Activated CD8-positive, alpha-beta T cell treated with anti-CD3 and anti-CD28 coated beads, Interleukin-2, amount 10 ng/mL, durations not matched to agents 7 days and 5 days (primary cell): ENCODE measurements at regions not wholly inside any gene's neighbourhood (a gene's known extent, or its start where the extent isn't known, plus 50 kb on each side); places are given as distances from the start of the nearest gene placed in this dataset.
A peak's percentile ranks its signal among the peaks of the same experiment; 100 is the strongest.

Experiments used
- ATAC-seq: fragments of 150-1000 bp; cut with Tn5 transposase; one replicate; pipeline ENCODE4 v1.10.0; 2021; ENCODE audit warnings: moderate library complexity
- CTCF ChIA-PET: fragments of 350-600 bp; sonication (Branson Sonifier 250); formaldehyde crosslinking; loops from one replicate; lab custom pipeline; 2021; ENCODE audit warnings: antibody characterized with exemption; lab: Charles Lee
- POLR2A ChIA-PET: fragments of 350-600 bp; sonication (Branson Sonifier 250); formaldehyde crosslinking; loops from one replicate; lab custom pipeline; 2021; ENCODE audit warnings: antibody characterized with exemption; lab: Charles Lee
- DNase-seq: peaks from one replicate; pipeline ENCODE4 v3.0.0-alpha.2; 2020
- H3K27ac Mint-ChIP-seq: one replicate; pipeline ENCODE4 v1.8.0; 2021; ENCODE audit warnings: mild to moderate bottlenecking, mixed read lengths
- H3K27me3 Mint-ChIP-seq: one replicate; pipeline ENCODE4 v1.8.0; 2021; ENCODE audit warnings: low read depth, mixed read lengths
- H3K36me3 Mint-ChIP-seq: one replicate; pipeline ENCODE4 v1.8.0; 2021; ENCODE audit warnings: low read depth, mixed read lengths
- H3K4me1 Mint-ChIP-seq: one replicate; pipeline ENCODE4 v1.8.0; 2021; ENCODE audit warnings: low read depth, mixed read lengths
- H3K4me3 Mint-ChIP-seq: one replicate; pipeline ENCODE4 v1.8.0; 2021; ENCODE audit warnings: mild to moderate bottlenecking, mixed read lengths
- H3K9me3 Mint-ChIP-seq: one replicate; pipeline ENCODE4 v1.8.0; 2022; ENCODE audit warnings: mixed read lengths; ENCODE audit not compliant: insufficient read depth

DNA sequence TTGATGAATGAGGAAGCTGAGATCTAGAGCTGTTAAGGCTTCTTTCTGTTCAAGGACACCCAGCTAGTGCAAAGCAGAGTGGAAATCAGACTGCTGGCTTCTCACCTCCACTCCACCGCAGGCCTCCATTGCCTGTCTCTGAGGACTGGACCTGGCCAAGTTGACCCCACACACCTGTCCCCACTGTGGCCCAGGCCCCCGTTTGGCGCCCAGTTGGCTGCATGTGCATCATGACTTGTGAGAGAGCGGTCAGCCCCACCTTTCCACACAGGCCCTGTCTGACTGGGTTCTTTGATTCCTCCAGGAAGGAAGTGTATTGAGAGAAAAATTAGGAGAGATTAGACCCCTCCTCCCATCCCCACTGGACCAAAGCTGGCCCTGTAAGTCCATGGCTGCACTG, 206.3 kb upstream of the TLE3 start:
- no peaks in the 10 kb centered on the region for H3K36me3 Mint-ChIP-seq
- peaks cover 12% of the 10 kb centered on the region for H3K27me3 Mint-ChIP-seq
- no peak overlapping the region for H3K27ac Mint-ChIP-seq
- no peak overlapping the region for H3K4me3 Mint-ChIP-seq
- no peaks in the 10 kb centered on the region for H3K9me3 Mint-ChIP-seq
- ChIA-PET POLR2A (no interaction called here), CTCF (no interaction called here)
- ATAC-seq (no peak), DNase-seq (no peak)
- peaks cover 36% of the 10 kb centered on the region for H3K4me1 Mint-ChIP-seq

GRCh38 chr15:70302360-70302759, 204.6 kb upstream of the TLE3 start:
- Mint-ChIP-seq H3K36me3 (no peaks in the 10 kb centered on the region), H3K27me3 (peaks cover 22% of the 10 kb centered on the region), H3K27ac (no peak overlapping the region), H3K9me3 (no peaks in the 10 kb centered on the region), H3K4me1 (peaks cover 23% of the 10 kb centered on the region), H3K4me3 (no peak overlapping the region)
- DNase-seq (no peak), ATAC-seq (no peak)
- POLR2A ChIA-PET, result no interaction called here
- CTCF ChIA-PET, result interaction anchor here (2.5 kb wide), 1 partner anchor 164 kb away, joined by 16 read pairs; no protein-coding TSS in a partner anchor

DNA sequence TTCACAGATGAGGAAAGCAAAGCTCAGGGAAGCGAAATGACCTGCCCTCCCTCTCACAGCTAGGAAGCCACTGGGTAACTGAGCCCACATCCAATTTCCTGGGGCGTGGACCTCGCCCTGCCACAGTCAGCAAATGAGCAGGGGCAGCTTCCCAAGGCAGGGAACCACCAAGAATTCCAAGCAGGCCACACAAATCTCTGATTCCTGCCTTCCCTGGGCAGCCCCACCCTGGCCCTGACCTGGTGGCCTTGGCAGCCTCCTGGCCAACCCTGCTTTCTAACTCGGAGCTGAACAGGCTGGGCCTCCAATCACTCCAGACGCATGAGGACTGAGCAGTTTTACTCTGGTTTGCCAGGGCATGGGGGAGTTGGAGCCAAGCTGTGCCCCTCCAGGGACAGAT, 203.7 kb upstream of the TLE3 start:
- H3K36me3 Mint-ChIP-seq, result no peaks in the 10 kb centered on the region
- peaks cover 18% of the 10 kb centered on the region for H3K4me1 Mint-ChIP-seq
- ChIA-PET POLR2A (interaction anchor here (0.9 to 1.2 kb wide), 2 partner anchors 191 to 204 kb away, joined by 3 to 4 read pairs; partner anchors contain the start of gene TLE3), CTCF (interaction anchor here (1.2 to 2.5 kb wide), 2 partner anchors 14 to 165 kb away, joined by 4 to 16 read pairs; no protein-coding TSS in a partner anchor)
- H3K27me3 Mint-ChIP-seq, result peaks cover 26% of the 10 kb centered on the region
- H3K4me3 Mint-ChIP-seq, result no peak overlapping the region
- H3K9me3 Mint-ChIP-seq, result no peaks in the 10 kb centered on the region
- H3K27ac Mint-ChIP-seq, result no peak overlapping the region
- ATAC-seq, result no peak
- no peak for DNase-seq

DNA sequence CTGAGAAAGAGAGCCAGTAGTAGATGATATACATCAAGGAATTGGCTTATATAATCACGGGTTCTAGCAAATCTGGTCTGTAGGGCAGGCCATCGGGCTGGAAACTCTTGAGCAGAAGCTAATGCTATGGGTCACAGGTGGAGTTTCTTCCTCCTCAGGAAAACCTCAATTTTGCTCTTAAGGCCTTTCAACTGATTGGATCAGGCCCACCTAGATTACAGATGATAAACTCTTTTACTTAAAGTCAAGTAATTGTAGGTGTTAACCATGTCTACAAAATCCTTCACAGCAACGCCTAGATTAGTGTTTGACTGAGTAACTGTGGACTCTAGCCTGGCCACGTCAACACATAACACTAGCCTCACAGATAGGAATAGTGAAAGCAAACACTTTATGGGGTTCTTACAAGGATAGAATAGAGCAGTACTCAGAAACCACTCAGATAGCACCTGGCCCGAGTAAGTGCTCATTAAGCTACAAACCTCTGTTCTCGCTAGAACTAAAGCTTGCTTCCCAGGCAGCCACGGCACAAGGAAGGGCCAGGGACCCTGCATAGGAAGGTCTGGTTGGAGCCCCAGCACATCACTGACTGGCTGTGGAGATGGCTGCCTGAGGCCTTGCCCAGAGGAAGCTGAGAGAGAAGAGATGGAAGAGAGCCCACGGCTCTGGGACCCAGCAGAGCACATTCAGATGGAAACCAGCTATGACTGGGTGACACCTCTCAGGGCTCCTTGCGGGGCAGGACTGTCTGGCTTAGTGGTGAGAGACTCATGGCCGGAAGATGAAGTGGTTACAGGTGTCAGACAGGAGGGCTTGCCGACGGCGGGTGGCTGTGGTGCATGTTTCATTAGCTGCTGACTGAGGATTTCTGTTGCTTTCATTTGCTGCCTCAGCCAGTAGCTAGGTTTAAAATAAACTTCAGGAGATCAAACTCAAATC, 202.5 kb upstream of the TLE3 start:
- ChIA-PET POLR2A (interaction anchor here (0.9 to 1.4 kb wide), 3 partner anchors 41 to 204 kb away, joined by 3 read pairs; partner anchors contain the start of gene TLE3), CTCF (interaction anchor here (0.7 to 2.5 kb wide), 8 partner anchors 15 to 824 kb away, joined by 3 to 16 read pairs (median 3); no protein-coding TSS in a partner anchor)
- H3K4me1 Mint-ChIP-seq, result peaks cover 18% of the 10 kb centered on the region
- H3K27ac Mint-ChIP-seq, result peak overlapping the region; percentile 44
- peak; percentile 99 for ATAC-seq
- peak; percentile 90 for DNase-seq
- peaks cover 31% of the 10 kb centered on the region for H3K27me3 Mint-ChIP-seq
- H3K9me3 Mint-ChIP-seq, result no peaks in the 10 kb centered on the region
- no peaks in the 10 kb centered on the region for H3K36me3 Mint-ChIP-seq
- H3K4me3 Mint-ChIP-seq, result no peak overlapping the region

- no peaks in the 10 kb centered on the region for H3K36me3 Mint-ChIP-seq
- peaks cover 18% of the 10 kb centered on the region for H3K4me1 Mint-ChIP-seq
- CTCF ChIA-PET, result no interaction called here
- no peak overlapping the region for H3K4me3 Mint-ChIP-seq
- no peak for ATAC-seq
- DNase-seq, result no peak
- H3K27me3 Mint-ChIP-seq, result peaks cover 46% of the 10 kb centered on the region
- POLR2A ChIA-PET, result no interaction called here
- no peaks in the 10 kb centered on the region for H3K9me3 Mint-ChIP-seq
- no peak overlapping the region for H3K27ac Mint-ChIP-seq
These were observed 199.8 kb upstream of the TLE3 start for GRCh38 chr15:70297465-70298058.

DNA sequence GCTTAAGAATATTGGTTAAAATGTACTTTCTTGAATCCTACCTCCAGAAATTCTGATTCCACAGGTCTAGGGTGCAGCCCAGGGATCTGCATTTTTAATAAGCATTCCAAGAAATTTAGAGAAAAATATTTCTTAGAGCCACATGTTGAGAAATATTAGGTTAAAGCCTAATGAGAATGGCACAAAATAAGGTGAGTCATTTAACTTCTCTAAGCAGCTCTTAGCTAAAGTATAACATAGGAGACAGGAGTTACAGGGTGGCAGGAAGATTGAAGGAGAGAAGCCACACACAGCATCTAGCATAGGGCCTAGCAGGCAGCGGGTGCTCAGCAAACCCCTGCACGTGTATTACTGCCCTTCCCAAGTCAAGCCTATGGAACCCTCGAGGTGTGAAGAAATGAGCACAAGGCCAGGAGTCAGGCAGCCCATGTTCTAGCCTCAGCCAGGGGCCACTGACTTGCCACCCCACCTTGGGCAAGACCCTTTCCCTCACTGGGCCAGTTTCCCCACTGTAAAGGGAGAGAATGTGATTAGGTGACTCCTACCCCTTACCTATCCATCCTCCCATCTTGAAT, 197.1 kb upstream of the TLE3 start:
- DNase-seq, result no peak
- CTCF ChIA-PET, result no interaction called here
- no peaks in the 10 kb centered on the region for H3K9me3 Mint-ChIP-seq
- no peak overlapping the region for H3K4me3 Mint-ChIP-seq
- peaks cover 53% of the 10 kb centered on the region for H3K27me3 Mint-ChIP-seq
- no peaks in the 10 kb centered on the region for H3K36me3 Mint-ChIP-seq
- peaks cover 2% of the 10 kb centered on the region for H3K4me1 Mint-ChIP-seq
- no peak for ATAC-seq
- POLR2A ChIA-PET, result no interaction called here
- H3K27ac Mint-ChIP-seq, result no peak overlapping the region

- DNase-seq (no peak), ATAC-seq (no peak)
- no peaks in the 10 kb centered on the region for H3K4me1 Mint-ChIP-seq
- no peaks in the 10 kb centered on the region for H3K9me3 Mint-ChIP-seq
- POLR2A ChIA-PET, result no interaction called here
- peaks cover 58% of the 10 kb centered on the region for H3K27me3 Mint-ChIP-seq
- H3K27ac Mint-ChIP-seq, result no peak overlapping the region
- no peak overlapping the region for H3K4me3 Mint-ChIP-seq
- CTCF ChIA-PET, result no interaction called here
- no peaks in the 10 kb centered on the region for H3K36me3 Mint-ChIP-seq
These were observed 196.1 kb upstream of the TLE3 start for GRCh38 chr15:70293591-70294470.

DNA sequence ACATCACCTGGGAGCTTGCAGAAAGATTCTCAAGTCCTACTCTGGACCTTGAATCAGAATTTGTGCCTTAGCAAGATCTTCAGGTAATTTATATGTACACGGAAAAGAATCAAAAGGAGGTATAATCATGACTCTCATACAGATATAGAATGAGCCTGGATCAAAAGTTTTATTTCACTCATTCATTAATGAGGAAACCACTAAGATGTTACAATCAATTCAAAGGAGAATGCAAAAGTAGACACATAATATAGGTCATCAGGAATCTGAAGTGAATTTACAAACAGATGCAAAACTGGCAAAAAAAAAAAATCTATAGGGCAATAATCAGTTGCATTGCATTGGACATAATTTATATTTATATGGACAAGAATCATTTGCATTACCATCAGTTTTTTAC, 195.4 kb upstream of the TLE3 start:
- Mint-ChIP-seq H3K27me3 (peaks cover 53% of the 10 kb centered on the region), H3K36me3 (no peaks in the 10 kb centered on the region)

GRCh38 chr15:70292076-70292760, 194.5 kb upstream of the TLE3 start:
- no peaks in the 10 kb centered on the region for H3K9me3 Mint-ChIP-seq

More for the DNA sequence above, 195.4 kb upstream of the TLE3 start:
- H3K4me3 Mint-ChIP-seq, result no peak overlapping the region
- ChIA-PET CTCF (no interaction called here), POLR2A (no interaction called here)
- H3K4me1 Mint-ChIP-seq, result no peaks in the 10 kb centered on the region
- no peaks in the 10 kb centered on the region for H3K9me3 Mint-ChIP-seq
- ATAC-seq (no peak), DNase-seq (no peak)
- no peak overlapping the region for H3K27ac Mint-ChIP-seq

DNA sequence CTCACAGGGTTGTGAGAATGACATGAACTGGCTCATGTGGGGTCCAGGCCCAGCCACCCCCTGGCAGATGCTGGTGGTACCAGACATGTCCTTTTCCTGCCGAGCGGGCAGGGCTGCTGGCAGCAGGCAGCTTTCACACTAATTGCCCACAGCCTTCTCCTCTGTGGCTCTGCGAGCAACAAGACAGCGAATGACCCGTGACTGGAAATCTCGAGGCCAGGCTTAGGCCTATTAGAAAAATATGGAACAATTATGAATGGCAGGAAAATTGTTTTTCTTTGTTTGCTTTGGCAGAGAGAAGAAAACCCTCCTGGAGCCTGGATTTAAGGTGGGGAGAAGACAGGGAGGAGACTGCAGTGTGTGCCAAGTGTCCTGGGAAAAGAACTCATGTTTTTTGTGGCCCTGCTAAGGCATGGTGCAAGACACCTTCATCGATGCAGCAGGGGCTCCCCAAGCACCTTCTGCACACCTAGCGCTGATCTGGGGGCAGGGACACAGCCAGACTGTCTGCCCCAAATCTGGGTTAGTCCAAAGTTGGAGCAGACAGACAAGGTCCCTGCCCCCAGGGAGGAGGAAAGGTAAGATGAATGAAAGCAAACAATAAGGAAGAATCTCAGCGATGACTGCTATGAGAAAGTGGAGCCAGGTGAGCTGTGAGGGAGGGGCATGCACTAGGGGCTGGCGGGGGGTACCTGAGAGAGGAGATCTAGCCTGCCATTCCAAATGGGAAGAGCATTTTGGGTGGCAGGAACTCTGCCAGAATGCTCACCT, 193.8 kb upstream of the TLE3 start:
- no peak overlapping the region for H3K27ac Mint-ChIP-seq
- CTCF ChIA-PET, result no interaction called here
- H3K4me1 Mint-ChIP-seq, result no peaks in the 10 kb centered on the region
- POLR2A ChIA-PET, result no interaction called here
- no peak for DNase-seq
- H3K27me3 Mint-ChIP-seq, result peaks cover 40% of the 10 kb centered on the region
- H3K4me3 Mint-ChIP-seq, result no peak overlapping the region
- no peaks in the 10 kb centered on the region for H3K36me3 Mint-ChIP-seq
- ATAC-seq, result no peak
- H3K9me3 Mint-ChIP-seq, result no peaks in the 10 kb centered on the region

More at GRCh38 chr15:70292076-70292760, 194.5 kb upstream of the TLE3 start:
- no peak overlapping the region for H3K4me3 Mint-ChIP-seq
- DNase-seq (no peak), ATAC-seq (no peak)
- ChIA-PET POLR2A (no interaction called here), CTCF (no interaction called here)
- H3K27me3 Mint-ChIP-seq, result peaks cover 46% of the 10 kb centered on the region
- no peaks in the 10 kb centered on the region for H3K4me1 Mint-ChIP-seq
- H3K27ac Mint-ChIP-seq, result no peak overlapping the region
- no peaks in the 10 kb centered on the region for H3K36me3 Mint-ChIP-seq
